ENCODE measurements at regions not wholly inside any gene's neighbourhood (a gene's known extent, or its start where the extent isn't known, plus 50 kb on each side); places are given as distances from the start of the nearest gene placed in this dataset.

DNA sequence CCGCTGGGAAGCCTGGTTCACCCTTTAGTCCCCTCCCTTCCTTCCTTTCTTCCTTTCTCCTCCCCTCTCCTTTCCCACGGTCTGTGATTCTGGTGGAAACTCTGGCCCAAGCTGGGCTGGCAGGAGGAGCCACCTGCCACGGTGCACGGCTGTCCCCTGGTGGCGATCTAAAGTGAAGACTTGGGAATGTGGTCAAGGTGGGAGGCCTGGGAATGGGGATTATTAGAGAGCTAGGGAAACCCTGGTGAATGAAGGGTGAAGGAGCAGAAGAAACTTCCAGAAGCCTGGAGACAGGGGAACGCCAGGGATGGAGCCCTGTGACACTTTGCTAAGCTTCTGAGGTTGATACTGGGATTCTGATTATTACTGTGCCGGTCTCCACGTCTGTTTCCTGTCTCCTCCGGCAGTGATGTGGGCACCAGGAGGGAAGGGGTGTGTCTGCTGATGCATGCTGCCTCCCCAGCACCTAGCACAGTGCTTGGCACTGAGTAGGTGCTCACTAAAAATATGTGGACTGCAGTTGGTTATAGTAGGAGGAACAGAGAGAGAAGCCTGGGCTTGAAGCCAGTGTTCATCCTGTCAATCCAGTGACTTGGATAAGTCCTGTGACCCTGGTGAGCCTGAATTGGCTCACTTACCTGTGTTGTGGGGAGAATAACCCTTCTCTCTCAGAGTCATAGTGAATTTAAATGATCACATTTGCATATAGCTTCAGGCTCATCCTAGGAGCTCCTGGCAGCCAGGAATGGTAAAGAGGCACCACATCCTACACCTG is 71.2 kb upstream of the NBPF3 start:
- TF ChIP-seq, protein P1, sequence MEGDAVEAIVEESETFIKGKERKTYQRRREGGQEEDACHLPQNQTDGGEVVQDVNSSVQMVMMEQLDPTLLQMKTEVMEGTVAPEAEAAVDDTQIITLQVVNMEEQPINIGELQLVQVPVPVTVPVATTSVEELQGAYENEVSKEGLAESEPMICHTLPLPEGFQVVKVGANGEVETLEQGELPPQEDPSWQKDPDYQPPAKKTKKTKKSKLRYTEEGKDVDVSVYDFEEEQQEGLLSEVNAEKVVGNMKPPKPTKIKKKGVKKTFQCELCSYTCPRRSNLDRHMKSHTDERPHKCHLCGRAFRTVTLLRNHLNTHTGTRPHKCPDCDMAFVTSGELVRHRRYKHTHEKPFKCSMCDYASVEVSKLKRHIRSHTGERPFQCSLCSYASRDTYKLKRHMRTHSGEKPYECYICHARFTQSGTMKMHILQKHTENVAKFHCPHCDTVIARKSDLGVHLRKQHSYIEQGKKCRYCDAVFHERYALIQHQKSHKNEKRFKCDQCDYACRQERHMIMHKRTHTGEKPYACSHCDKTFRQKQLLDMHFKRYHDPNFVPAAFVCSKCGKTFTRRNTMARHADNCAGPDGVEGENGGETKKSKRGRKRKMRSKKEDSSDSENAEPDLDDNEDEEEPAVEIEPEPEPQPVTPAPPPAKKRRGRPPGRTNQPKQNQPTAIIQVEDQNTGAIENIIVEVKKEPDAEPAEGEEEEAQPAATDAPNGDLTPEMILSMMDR (conservative IDR thresholded peaks at IDR 0.05): peak; percentile 96
- TF ChIP-seq EZH2 (IDR thresholded peaks at IDR 0.05; ENCODE audit: low read depth): no peak

All from PC-9 (cell line).